Epithelial cell of esophagus (primary cell): ENCODE measurements at regions not wholly inside any gene's neighbourhood (a gene's known extent, or its start where the extent isn't known, plus 50 kb on each side); places are given as distances from the start of the nearest gene placed in this dataset.

ENCODE experiments used
- DNase-seq: peaks from one replicate; pipeline ENCODE4 v3.0.0; 2010; ENCODE audit warnings: low read depth
- H3K4me3 ChIP-seq: 2 replicates; pipeline ENCODE4 v1.5.1; 2011; ENCODE audit warnings: mild to moderate bottlenecking, low read length, control low read depth
- TF ChIP-seq, protein P1 (sequence below): IDR thresholded peaks from 2 replicates; pipeline ENCODE4 v1.5.1; 2011; ENCODE audit warnings: low read depth, mild to moderate bottlenecking, low read length, control low read depth, inconsistent platforms; ENCODE audit not compliant: insufficient read depth; ENCODE audit errors: missing control alignments

DNA sequence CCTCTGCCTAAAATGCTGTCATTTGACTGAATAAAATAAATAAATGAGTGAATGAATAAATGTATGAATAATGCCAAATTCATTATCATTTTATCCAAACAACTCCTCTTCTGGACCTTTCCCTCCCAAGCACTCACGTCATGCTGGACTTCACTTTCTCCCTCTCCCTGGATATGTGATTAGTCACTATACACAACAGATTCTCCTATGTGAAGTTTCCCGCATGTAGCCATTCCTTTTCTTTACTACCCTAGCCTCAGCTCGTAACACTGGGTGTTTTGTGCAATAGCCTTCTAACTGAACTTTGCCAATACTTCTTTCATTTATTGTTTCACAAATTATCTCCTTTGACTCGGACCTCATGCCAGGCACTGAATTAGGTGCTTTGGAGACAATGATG lies 87.6 kb upstream of the IL6 start:
- TF ChIP-seq, protein P1, sequence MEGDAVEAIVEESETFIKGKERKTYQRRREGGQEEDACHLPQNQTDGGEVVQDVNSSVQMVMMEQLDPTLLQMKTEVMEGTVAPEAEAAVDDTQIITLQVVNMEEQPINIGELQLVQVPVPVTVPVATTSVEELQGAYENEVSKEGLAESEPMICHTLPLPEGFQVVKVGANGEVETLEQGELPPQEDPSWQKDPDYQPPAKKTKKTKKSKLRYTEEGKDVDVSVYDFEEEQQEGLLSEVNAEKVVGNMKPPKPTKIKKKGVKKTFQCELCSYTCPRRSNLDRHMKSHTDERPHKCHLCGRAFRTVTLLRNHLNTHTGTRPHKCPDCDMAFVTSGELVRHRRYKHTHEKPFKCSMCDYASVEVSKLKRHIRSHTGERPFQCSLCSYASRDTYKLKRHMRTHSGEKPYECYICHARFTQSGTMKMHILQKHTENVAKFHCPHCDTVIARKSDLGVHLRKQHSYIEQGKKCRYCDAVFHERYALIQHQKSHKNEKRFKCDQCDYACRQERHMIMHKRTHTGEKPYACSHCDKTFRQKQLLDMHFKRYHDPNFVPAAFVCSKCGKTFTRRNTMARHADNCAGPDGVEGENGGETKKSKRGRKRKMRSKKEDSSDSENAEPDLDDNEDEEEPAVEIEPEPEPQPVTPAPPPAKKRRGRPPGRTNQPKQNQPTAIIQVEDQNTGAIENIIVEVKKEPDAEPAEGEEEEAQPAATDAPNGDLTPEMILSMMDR: no peak
- H3K4me3 ChIP-seq: no peak overlapping the region
- DNase-seq: no peak

- no peak overlapping the region for H3K4me3 ChIP-seq
- DNase-seq: no peak
- TF ChIP-seq, protein P1: no peak
These were observed 91.7 kb upstream of the IL6 start for GRCh38 chr7:22635349-22635748.

- DNase-seq: no peak
- TF ChIP-seq, protein P1: no peak
These were observed 93.0 kb upstream of the IL6 start for GRCh38 chr7:22633954-22634474.

DNA sequence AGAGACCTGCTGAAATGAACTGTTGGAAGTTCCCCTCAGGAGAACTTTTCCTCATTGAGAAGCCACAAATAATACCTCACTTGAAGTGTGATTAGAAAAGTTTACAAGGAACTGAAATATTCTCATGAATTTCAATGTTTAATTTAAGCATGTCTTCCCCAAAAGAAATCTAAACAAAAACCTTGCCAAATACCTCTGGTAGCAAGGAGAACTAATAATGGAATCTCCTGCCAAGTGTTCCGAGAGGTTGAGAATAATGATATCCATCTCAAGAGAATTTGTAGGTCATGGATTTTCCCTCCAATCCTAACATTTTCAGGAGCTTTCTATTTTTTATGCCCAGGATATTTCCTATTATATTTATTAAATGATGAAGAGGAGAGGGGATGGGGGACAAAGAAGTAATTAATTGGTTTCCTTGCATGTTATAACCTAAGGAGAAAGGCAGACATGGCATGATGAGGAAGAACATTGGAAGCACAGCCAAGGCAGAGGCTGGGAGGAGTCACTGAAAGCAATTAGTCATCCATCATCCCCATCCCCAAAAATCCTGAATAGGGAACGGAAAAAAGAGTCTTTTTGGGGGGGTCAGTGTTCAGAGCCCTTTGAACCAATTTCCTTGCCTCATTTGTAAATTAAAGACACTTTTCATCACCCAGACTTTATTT lies 93.6 kb upstream of the IL6 start:
- TF ChIP-seq, protein P1: no peak
- DNase-seq: no peak
- H3K4me3 ChIP-seq: no peak overlapping the region

More at GRCh38 chr7:22633954-22634474, 93.0 kb upstream of the IL6 start:
- H3K4me3 ChIP-seq: no peak overlapping the region

GRCh38 chr7:22632674-22633073 lies 94.3 kb upstream of the IL6 start:
- TF ChIP-seq, protein P1: no peak
- DNase-seq: no peak
- no peak overlapping the region for H3K4me3 ChIP-seq

DNA sequence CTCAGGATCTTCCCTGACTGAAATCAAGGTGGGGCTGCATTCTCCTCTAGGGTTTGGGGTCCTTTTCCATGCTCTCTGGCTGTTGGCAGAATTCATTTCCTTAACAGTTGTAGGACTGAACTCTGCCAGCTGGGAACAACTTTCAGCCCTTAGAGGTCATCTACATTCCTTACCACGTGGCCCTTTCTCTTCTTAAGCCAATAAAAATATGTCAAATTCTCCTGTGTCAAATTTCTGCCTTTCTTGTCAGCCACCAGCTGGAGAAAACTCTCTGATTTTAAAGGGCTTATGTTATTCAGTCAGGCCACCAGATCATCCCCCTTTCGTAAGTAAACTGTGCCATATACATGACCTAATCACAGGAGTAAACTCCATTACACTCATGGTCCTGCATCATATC lies 95.3 kb upstream of the IL6 start:
- no peak for DNase-seq
- H3K4me3 ChIP-seq: no peak overlapping the region
- TF ChIP-seq, protein P1: no peak

- TF ChIP-seq, protein P1: no peak
- no peak overlapping the region for H3K4me3 ChIP-seq
- no peak for DNase-seq
These were observed 96.9 kb upstream of the IL6 start for GRCh38 chr7:22630069-22630468.
